Neural progenitor cell (in vitro differentiated cells): ENCODE measurements at regions not wholly inside any gene's neighbourhood (a gene's known extent, or its start where the extent isn't known, plus 50 kb on each side); places are given as distances from the start of the nearest gene placed in this dataset.

ENCODE experiments used
- DNase-seq: peaks from one replicate; pipeline ENCODE4 v3.0.0-alpha.2; 2016; ENCODE audit warnings: low spot score
- H2AFZ ChIP-seq: fragments of 200-600 bp; sonication (generic); replicated peaks from 2 replicates; pipeline ENCODE4 v1.6.1; 2016; ENCODE audit warnings: antibody characterized with exemption
- H3F3A ChIP-seq: fragments of 200-600 bp; sonication (generic); 2 replicates; pipeline ENCODE4 v1.6.1; 2016; ENCODE audit warnings: antibody characterized with exemption, low read depth
- H3K27ac ChIP-seq: fragments of 200-600 bp; sonication (generic); 2 replicates; pipeline ENCODE4 v1.5.1; 2016; ENCODE audit warnings: mild to moderate bottlenecking
- H3K27me3 ChIP-seq: fragments of 200-600 bp; sonication (generic); 2 replicates; pipeline ENCODE4 v1.6.1; 2016; ENCODE audit warnings: mild to moderate bottlenecking, moderate library complexity
- H3K36me3 ChIP-seq: fragments of 200-600 bp; sonication (generic); 2 replicates; pipeline ENCODE4 v1.5.1; 2016
- H3K4me1 ChIP-seq: fragments of 200-600 bp; sonication (generic); 2 replicates; pipeline ENCODE4 v1.6.1; 2016; ENCODE audit warnings: mixed run types
- H3K4me2 ChIP-seq: fragments of 200-600 bp; sonication (generic); 2 replicates; pipeline ENCODE4 v1.6.1; 2016
- H3K4me3 ChIP-seq: fragments of 200-600 bp; sonication (generic); 2 replicates; pipeline ENCODE4 v1.5.1; 2016
- H3K79me2 ChIP-seq: fragments of 200-600 bp; sonication (generic); 2 replicates; pipeline ENCODE4 v1.6.1; 2016; ENCODE audit warnings: low read depth
- H3K9ac ChIP-seq: fragments of 200-600 bp; sonication (generic); 2 replicates; pipeline ENCODE4 v1.6.1; 2016
- H3K9me3 ChIP-seq: fragments of 200-600 bp; sonication (generic); 2 replicates; pipeline ENCODE4 v1.5.1; 2016; ENCODE audit warnings: low read depth
- H4K20me1 ChIP-seq: fragments of 200-600 bp; sonication (generic); 2 replicates; pipeline ENCODE4 v1.6.1; 2016; ENCODE audit warnings: low read depth
- H3K27ac Mint-ChIP-seq: 3 replicates; pipeline ENCODE4 v1.8.0; 2021; ENCODE audit warnings: mixed read lengths
- H3K27me3 Mint-ChIP-seq: 2 replicates; pipeline ENCODE4 v1.8.0; 2022; ENCODE audit warnings: low read depth, mild to moderate bottlenecking, inconsistent platforms, moderate library complexity, mixed read lengths; ENCODE audit not compliant: insufficient read depth
- H3K36me3 Mint-ChIP-seq: 3 replicates; pipeline ENCODE4 v1.8.0; 2021; ENCODE audit warnings: mixed read lengths
- H3K4me1 Mint-ChIP-seq: 3 replicates; pipeline ENCODE4 v1.8.0; 2021; ENCODE audit warnings: mixed read lengths
- H3K4me3 Mint-ChIP-seq: 3 replicates; pipeline ENCODE4 v1.8.0; 2021; ENCODE audit warnings: mild to moderate bottlenecking, moderate library complexity, mixed read lengths
- H3K9me3 Mint-ChIP-seq: 3 replicates; pipeline ENCODE4 v1.8.0; 2020; ENCODE audit warnings: mixed read lengths
- EZH2 ChIP-seq: fragments of 200-600 bp; sonication (generic); IDR thresholded peaks from 2 replicates; pipeline ENCODE4 v1.6.1; 2017; ENCODE audit warnings: antibody characterized with exemption, mild to moderate bottlenecking, moderate library complexity
- EZH2phosphoT487 ChIP-seq: fragments of 200-600 bp; sonication (generic); IDR thresholded peaks from 2 replicates; pipeline ENCODE4 v1.6.1; 2017; ENCODE audit warnings: antibody characterized with exemption
- TF ChIP-seq, protein P1 (sequence below): fragments of 200-600 bp; sonication (generic); IDR thresholded peaks from 2 replicates; pipeline ENCODE4 v1.5.1; 2017; ENCODE audit warnings: antibody characterized with exemption, mild to moderate bottlenecking

DNA sequence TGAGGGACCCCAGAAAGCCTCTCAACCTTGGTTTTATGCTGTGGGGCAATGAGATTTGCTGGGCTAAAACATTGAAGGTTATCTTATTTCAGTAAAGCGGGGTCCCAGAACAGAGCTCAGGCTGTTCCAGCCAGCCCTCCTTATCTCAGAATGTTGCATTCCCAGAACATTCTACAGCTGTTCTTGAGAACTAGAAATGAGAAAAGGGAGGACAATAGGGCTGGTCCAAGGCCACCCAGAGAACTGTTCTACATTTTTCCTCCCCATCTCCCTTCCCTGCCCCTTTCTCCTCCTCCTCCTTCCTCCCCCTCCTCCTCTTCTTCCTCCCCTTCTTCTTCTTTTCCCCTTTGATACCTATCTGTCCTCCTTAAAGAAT lies 70.4 kb upstream of the SLC7A11 start:
- H3F3A ChIP-seq = no peaks in the 10 kb centered on the region
- no peaks in the 10 kb centered on the region for H3K36me3 Mint-ChIP-seq
- TF ChIP-seq EZH2 (no peak), EZH2phosphoT487 (no peak)
- TF ChIP-seq, protein P1, sequence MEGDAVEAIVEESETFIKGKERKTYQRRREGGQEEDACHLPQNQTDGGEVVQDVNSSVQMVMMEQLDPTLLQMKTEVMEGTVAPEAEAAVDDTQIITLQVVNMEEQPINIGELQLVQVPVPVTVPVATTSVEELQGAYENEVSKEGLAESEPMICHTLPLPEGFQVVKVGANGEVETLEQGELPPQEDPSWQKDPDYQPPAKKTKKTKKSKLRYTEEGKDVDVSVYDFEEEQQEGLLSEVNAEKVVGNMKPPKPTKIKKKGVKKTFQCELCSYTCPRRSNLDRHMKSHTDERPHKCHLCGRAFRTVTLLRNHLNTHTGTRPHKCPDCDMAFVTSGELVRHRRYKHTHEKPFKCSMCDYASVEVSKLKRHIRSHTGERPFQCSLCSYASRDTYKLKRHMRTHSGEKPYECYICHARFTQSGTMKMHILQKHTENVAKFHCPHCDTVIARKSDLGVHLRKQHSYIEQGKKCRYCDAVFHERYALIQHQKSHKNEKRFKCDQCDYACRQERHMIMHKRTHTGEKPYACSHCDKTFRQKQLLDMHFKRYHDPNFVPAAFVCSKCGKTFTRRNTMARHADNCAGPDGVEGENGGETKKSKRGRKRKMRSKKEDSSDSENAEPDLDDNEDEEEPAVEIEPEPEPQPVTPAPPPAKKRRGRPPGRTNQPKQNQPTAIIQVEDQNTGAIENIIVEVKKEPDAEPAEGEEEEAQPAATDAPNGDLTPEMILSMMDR = no peak

DNA sequence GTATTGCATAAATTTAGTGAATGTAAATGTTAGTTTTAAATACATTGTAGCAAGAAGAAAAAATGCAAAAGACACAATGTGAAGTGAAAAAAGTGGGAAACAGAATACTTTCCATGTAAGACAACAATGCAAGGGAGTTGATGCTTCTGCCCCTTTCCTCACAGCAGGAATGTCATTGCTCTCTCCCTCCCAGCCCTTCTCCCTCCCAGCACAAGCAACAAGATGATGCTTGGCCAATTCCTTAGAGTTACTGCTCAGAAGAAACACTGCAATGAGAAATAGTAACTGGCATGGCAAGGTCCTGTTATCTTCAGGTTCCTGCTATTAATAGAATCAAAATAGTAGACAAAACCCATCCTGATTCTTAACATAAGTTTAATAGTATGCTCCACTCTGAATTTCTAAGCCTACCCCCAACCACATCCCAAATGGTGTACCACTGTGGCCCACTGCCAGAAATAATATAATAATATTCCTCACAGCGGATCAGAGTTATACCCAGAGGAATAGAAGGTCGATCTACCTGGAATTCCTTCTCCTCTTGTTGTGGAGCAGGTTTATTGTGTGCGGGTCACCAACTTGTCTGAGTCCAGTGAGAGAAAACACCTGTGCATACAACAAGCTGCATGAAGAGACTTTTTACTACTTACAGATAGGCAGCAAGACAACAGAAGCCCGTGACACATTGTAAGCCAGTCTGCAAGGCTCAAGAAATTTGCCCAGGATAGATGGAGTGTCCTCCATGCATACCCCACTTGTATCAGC lies 69.8 kb upstream of the SLC7A11 start:
- Histone ChIP-seq H3K9me3 (no peaks in the 10 kb centered on the region), H2AFZ (no peak overlapping the region), H3K4me2 (no peak overlapping the region), H4K20me1 (no peaks in the 10 kb centered on the region), H3K79me2 (no peaks in the 10 kb centered on the region), H3F3A (no peaks in the 10 kb centered on the region), H3K4me1 (peaks cover 17% of the 10 kb centered on the region), H3K27me3 (no peaks in the 10 kb centered on the region), H3K36me3 (no peaks in the 10 kb centered on the region), H3K4me3 (no peak overlapping the region), H3K9ac (no peak overlapping the region), H3K27ac (no peak overlapping the region)
- Mint-ChIP-seq H3K4me3 (no peak overlapping the region), H3K9me3 (peaks cover 18% of the 10 kb centered on the region), H3K4me1 (peaks cover 22% of the 10 kb centered on the region), H3K27ac (no peak overlapping the region), H3K36me3 (no peaks in the 10 kb centered on the region), H3K27me3 (peaks cover 12% of the 10 kb centered on the region)
- TF ChIP-seq EZH2phosphoT487 (no peak), EZH2 (no peak)
- TF ChIP-seq, protein P1 = no peak
- no peak for DNase-seq

More for the DNA sequence above, 70.4 kb upstream of the SLC7A11 start:
- peaks cover 22% of the 10 kb centered on the region for H3K4me1 ChIP-seq
- H3K4me3 ChIP-seq = no peak overlapping the region
- Mint-ChIP-seq H3K4me1 (peaks cover 28% of the 10 kb centered on the region), H3K4me3 (no peak overlapping the region), H3K27ac (no peak overlapping the region), H3K9me3 (peaks cover 18% of the 10 kb centered on the region), H3K27me3 (peaks cover 12% of the 10 kb centered on the region)
- H4K20me1 ChIP-seq = no peaks in the 10 kb centered on the region
- DNase-seq = no peak
- no peak overlapping the region for H3K9ac ChIP-seq
- H3K4me2 ChIP-seq = no peak overlapping the region
- no peaks in the 10 kb centered on the region for H3K79me2 ChIP-seq
- no peaks in the 10 kb centered on the region for H3K9me3 ChIP-seq
- H2AFZ ChIP-seq = no peak overlapping the region
- H3K36me3 ChIP-seq = no peaks in the 10 kb centered on the region
- H3K27ac ChIP-seq = no peak overlapping the region
- H3K27me3 ChIP-seq = no peaks in the 10 kb centered on the region

DNA sequence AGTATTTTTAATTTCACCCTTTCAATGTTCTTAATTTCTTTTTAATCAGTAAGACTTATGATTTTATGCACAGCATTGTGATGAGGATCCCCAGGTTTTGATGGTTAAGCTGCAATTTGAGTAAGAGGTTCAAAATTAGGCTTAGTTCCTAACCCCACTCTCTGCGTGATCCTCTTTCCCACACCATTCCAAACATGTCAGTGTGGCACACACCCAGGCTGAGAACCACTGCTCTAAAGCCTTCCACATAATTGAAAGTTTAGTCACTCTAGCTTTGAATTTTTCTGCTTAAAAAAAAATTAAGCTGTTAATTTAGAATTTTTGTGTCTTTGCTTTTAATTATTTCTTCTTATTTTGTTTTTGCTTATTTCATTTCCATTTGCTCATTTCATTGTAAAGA lies 68.8 kb upstream of the SLC7A11 start:
- H3K4me2 ChIP-seq = no peak overlapping the region
- no peak overlapping the region for H3K9ac ChIP-seq
- H3K27ac ChIP-seq = no peak overlapping the region
- no peak overlapping the region for H3K4me3 ChIP-seq
- H4K20me1 ChIP-seq = no peaks in the 10 kb centered on the region
- Mint-ChIP-seq H3K9me3 (peaks cover 18% of the 10 kb centered on the region), H3K27ac (no peak overlapping the region), H3K27me3 (peaks cover 12% of the 10 kb centered on the region), H3K36me3 (no peaks in the 10 kb centered on the region), H3K4me1 (peaks cover 21% of the 10 kb centered on the region), H3K4me3 (no peak overlapping the region)
- no peak for DNase-seq
- H3K27me3 ChIP-seq = no peaks in the 10 kb centered on the region
- H3K79me2 ChIP-seq = no peaks in the 10 kb centered on the region
- no peak overlapping the region for H2AFZ ChIP-seq
- TF ChIP-seq EZH2phosphoT487 = no peak
- no peak for TF ChIP-seq EZH2
- TF ChIP-seq, protein P1 = no peak
- no peaks in the 10 kb centered on the region for H3F3A ChIP-seq
- H3K9me3 ChIP-seq = no peaks in the 10 kb centered on the region
- H3K4me1 ChIP-seq = peaks cover 14% of the 10 kb centered on the region
- H3K36me3 ChIP-seq = no peaks in the 10 kb centered on the region
